Mesenchymal stem cell (in vitro differentiated cells and primary cell): ENCODE measurements at regions not wholly inside any gene's neighbourhood (a gene's known extent, or its start where the extent isn't known, plus 50 kb on each side); places are given as distances from the start of the nearest gene placed in this dataset.
"Not testable (repeated sequence)": the region's sequence is repeated elsewhere in the genome, so short reads cannot be mapped to it uniquely, and the experiment has no call there.

Source experiments
- DNase-seq: peaks from one replicate; pipeline ENCODE4 v3.0.0-alpha.2; 2013
- H2AFZ ChIP-seq: one replicate; pipeline ENCODE4 v1.6.1; 2013; ENCODE audit warnings: low read depth, mild to moderate bottlenecking, control low read depth, inconsistent platforms, low read length, moderate library complexity
- H2AK5ac ChIP-seq: 2 replicates; pipeline ENCODE4 v1.6.1; 2013; ENCODE audit warnings: low read length, moderate library complexity, mild to moderate bottlenecking, inconsistent platforms; ENCODE audit not compliant: severe bottlenecking
- H2BK120ac ChIP-seq: one replicate; pipeline ENCODE4 v1.6.1; 2013; ENCODE audit warnings: low read depth, mild to moderate bottlenecking, inconsistent platforms, low read length, moderate library complexity
- H2BK12ac ChIP-seq, 2 experiments: one replicate each; pipeline ENCODE4 v1.6.1; 2013; ENCODE audit warnings: inconsistent platforms in 2 of 2, low read length in 2 of 2, mild to moderate bottlenecking in 2 of 2, moderate library complexity in 2 of 2, control low read depth in 1 of 2
- H2BK15ac ChIP-seq: one replicate; pipeline ENCODE4 v1.6.1; 2013; ENCODE audit warnings: mild to moderate bottlenecking, low read depth, inconsistent platforms; ENCODE audit not compliant: poor library complexity, severe bottlenecking
- H2BK5ac ChIP-seq: 2 replicates; pipeline ENCODE4 v1.6.1; 2013; ENCODE audit warnings: low read depth, mild to moderate bottlenecking, low read length, control low read depth, inconsistent platforms; ENCODE audit not compliant: poor library complexity, severe bottlenecking
- H3K14ac ChIP-seq, 2 experiments: one replicate each; pipeline ENCODE4 v1.6.1; 2013; ENCODE audit warnings: inconsistent platforms in 2 of 2, low read length in 2 of 2, control low read depth in 1 of 2, mild to moderate bottlenecking in 1 of 2, moderate library complexity in 1 of 2
- H3K18ac ChIP-seq, 2 experiments: one replicate each; pipeline ENCODE4 v1.6.1; 2013; ENCODE audit warnings: inconsistent platforms in 2 of 2, low read length in 2 of 2, control low read depth in 1 of 2, low read depth in 1 of 2, mild to moderate bottlenecking in 1 of 2
- H3K23ac ChIP-seq, 2 experiments: one replicate each; pipeline ENCODE4 v1.6.1; 2013; ENCODE audit warnings: inconsistent platforms in 2 of 2, low read length in 2 of 2, mild to moderate bottlenecking in 2 of 2, moderate library complexity in 2 of 2, control low read depth in 1 of 2
- H3K27ac ChIP-seq: 2 replicates; pipeline ENCODE4 v1.5.1; 2013; ENCODE audit warnings: mild to moderate bottlenecking, moderate library complexity, low read length, control low read depth, inconsistent platforms; ENCODE audit not compliant: poor library complexity, severe bottlenecking
- H3K27me3 ChIP-seq, 2 experiments: 2 replicates each; pipeline versions ENCODE4 v1.6.1 to v1.7.0; 2013; ENCODE audit warnings: low read length in 2 of 2, mild to moderate bottlenecking in 2 of 2, moderate library complexity in 2 of 2, control low read depth in 1 of 2, inconsistent platforms in 1 of 2; ENCODE audit not compliant: control insufficient read depth in 1 of 2, insufficient read depth in 1 of 2
- H3K36me3 ChIP-seq, 2 experiments: 2 replicates each; pipeline versions ENCODE4 v1.6.1 to v1.7.0; 2013; ENCODE audit warnings: low read length in 2 of 2, control low read depth in 1 of 2, inconsistent platforms in 1 of 2, low read depth in 1 of 2, mild to moderate bottlenecking in 1 of 2; ENCODE audit not compliant: insufficient read depth in 2 of 2, control insufficient read depth in 1 of 2
- H3K4ac ChIP-seq, 2 experiments: one replicate each; pipeline ENCODE4 v1.6.1; 2013; ENCODE audit warnings: inconsistent platforms in 2 of 2, low read length in 2 of 2, mild to moderate bottlenecking in 2 of 2, moderate library complexity in 2 of 2, control low read depth in 1 of 2, low read depth in 1 of 2
- H3K4me1 ChIP-seq: 2 replicates; pipeline ENCODE4 v1.6.1; 2013; ENCODE audit warnings: low read depth, low read length, control low read depth; ENCODE audit not compliant: control insufficient read depth, insufficient read depth
- H3K4me2 ChIP-seq: 2 replicates; pipeline ENCODE4 v1.6.1; 2013; ENCODE audit warnings: low read length, mild to moderate bottlenecking, inconsistent platforms; ENCODE audit not compliant: poor library complexity, severe bottlenecking
- H3K4me3 ChIP-seq, 2 experiments: 2 replicates each; pipeline versions ENCODE4 v1.5.1 to v1.7.0; 2013; ENCODE audit warnings: low read length in 2 of 2, mild to moderate bottlenecking in 2 of 2, control low read depth in 1 of 2, low read depth in 1 of 2; ENCODE audit not compliant: insufficient read depth in 1 of 2
- H3K79me1 ChIP-seq: replicated peaks from 2 replicates; pipeline ENCODE4 v1.6.1; 2013; ENCODE audit warnings: mild to moderate bottlenecking, control low read depth, low read length, inconsistent platforms; ENCODE audit not compliant: poor library complexity, severe bottlenecking
- H3K9ac ChIP-seq: 2 replicates; pipeline ENCODE4 v1.7.0; 2013; ENCODE audit warnings: mild to moderate bottlenecking, low read length, moderate library complexity
- H3K9me3 ChIP-seq: 2 replicates; pipeline ENCODE4 v1.7.0; 2013; ENCODE audit warnings: mild to moderate bottlenecking, low read length; ENCODE audit not compliant: control insufficient read depth
- H4K8ac ChIP-seq: one replicate; pipeline ENCODE4 v1.6.1; 2013; ENCODE audit warnings: inconsistent platforms, mild to moderate bottlenecking, low read length, moderate library complexity
- H4K91ac ChIP-seq: one replicate; pipeline ENCODE4 v1.6.1; 2013; ENCODE audit warnings: mild to moderate bottlenecking, low read length, inconsistent platforms
- WGBS: methylation state at CpG from one replicate; pipeline ENCODE4 v1.1.7; 2013; ENCODE audit warnings: mixed read lengths; 5-methylcytosine and 5-hydroxymethylcytosine counted together

DNA sequence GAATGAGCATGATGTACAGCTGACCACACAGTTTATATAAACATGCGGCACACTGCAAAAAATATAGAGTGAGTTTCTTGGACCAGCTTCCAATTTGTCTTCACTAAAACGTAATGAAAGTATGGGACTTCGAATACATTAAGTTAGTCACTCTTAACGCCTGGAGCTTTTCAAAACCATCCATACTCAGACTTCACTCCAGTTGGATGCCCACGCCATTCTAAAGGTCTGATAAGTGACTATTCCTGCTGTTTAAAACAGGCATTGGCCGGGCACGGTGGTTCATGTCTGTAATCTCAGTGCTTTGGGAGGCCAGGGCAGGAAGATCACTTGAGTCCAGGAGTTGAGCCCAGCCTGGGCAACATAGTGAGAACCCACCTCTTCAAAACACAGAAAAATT lies 84.6 kb downstream of the MYL12B start:
- no peak overlapping the region for H3K9ac ChIP-seq
- WGBS = 48% methylated on average over 7 of the region's 7 CpGs
- no peak overlapping the region for H3K23ac ChIP-seq
- no peak overlapping the region for H2BK120ac ChIP-seq
- no peak overlapping the region for H4K91ac ChIP-seq
- H3K18ac ChIP-seq = no peak overlapping the region
- H3K27me3 ChIP-seq = no peaks in the 10 kb centered on the region
- no peak overlapping the region for H3K14ac ChIP-seq
- no peak overlapping the region for H3K27ac ChIP-seq
- H3K4ac ChIP-seq = no peak overlapping the region
- no peak overlapping the region for H2BK12ac ChIP-seq
- DNase-seq = no peak
- no peaks in the 10 kb centered on the region for H3K36me3 ChIP-seq
- H2AK5ac ChIP-seq = no peak overlapping the region
- H3K4me3 ChIP-seq = no peak overlapping the region
- H3K9me3 ChIP-seq = no peaks in the 10 kb centered on the region
- H4K8ac ChIP-seq = no peak overlapping the region
- peaks cover 3% of the 10 kb centered on the region for H3K4me1 ChIP-seq
- H3K4me2 ChIP-seq = no peak overlapping the region
- no peaks in the 10 kb centered on the region for H3K79me1 ChIP-seq
- no peak overlapping the region for H2AFZ ChIP-seq
- no peak overlapping the region for H2BK5ac ChIP-seq
- H2BK15ac ChIP-seq = no peak overlapping the region

GRCh38 chr18:3347286-3347803 lies 85.4 kb downstream of the MYL12B start:
- no peaks in the 10 kb centered on the region for H3K27me3 ChIP-seq
- H4K91ac ChIP-seq = no peak overlapping the region
- H3K18ac ChIP-seq = no peak overlapping the region
- H3K27ac ChIP-seq = no peak overlapping the region
- no peaks in the 10 kb centered on the region for H3K36me3 ChIP-seq
- peaks cover 3% of the 10 kb centered on the region for H3K4me1 ChIP-seq
- no peak overlapping the region for H2AFZ ChIP-seq
- no peaks in the 10 kb centered on the region for H3K79me1 ChIP-seq
- no peak overlapping the region for H2AK5ac ChIP-seq
- H3K4ac ChIP-seq = no peak overlapping the region
- no peak overlapping the region for H4K8ac ChIP-seq
- H3K4me3 ChIP-seq = no peak overlapping the region
- no peak overlapping the region for H2BK5ac ChIP-seq
- H3K9ac ChIP-seq = no peak overlapping the region
- H2BK120ac ChIP-seq = no peak overlapping the region
- H2BK15ac ChIP-seq = no peak overlapping the region
- H2BK12ac ChIP-seq = no peak overlapping the region
- no peak for DNase-seq
- H3K23ac ChIP-seq = no peak overlapping the region
- H3K14ac ChIP-seq = no peak overlapping the region
- no CpG with 5 or more reads among the region's 2 CpGs for WGBS
- H3K4me2 ChIP-seq = no peak overlapping the region
- no peaks in the 10 kb centered on the region for H3K9me3 ChIP-seq

GRCh38 chr18:3348176-3348575 lies 86.2 kb downstream of the MYL12B start:
- Histone ChIP-seq H4K91ac (no peak overlapping the region), H3K18ac (no peak overlapping the region)

DNA sequence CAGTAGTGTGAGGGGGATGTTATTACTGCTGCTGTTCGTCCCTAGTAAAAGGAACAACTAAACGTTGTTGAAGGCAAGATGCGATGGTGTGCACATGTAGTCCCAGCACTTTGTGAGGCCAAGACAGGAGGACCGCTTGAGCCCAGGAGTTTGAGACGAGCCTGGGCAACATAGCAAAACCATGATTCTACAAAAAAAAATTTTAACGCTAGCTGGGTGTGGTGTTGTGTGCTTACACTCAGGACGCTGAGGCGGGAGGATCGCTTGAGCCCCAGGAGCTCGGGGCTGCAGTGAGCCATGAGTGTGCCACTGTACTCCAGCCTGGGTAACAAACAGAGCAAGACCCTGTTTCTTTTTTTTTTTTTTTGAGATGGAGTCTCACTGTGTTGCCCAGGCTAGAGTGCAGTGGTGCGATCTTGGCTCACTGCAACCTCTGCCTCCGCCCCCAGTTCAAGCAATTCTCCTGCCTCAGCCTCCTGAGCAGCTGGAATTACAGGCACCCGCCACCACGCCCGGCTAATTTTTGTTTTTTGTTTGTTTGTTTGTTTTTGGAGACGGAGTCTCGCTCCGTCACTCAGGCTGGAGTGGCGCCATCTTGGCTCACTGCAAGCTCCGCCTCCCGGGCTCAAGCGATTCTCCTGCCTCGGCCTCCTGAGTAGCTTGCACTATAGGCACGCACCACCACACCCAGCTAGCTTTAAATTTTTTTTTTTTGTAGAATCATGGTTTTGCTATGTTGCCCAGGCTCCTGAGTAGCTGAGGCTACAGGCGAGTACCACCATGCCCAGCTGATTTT lies 87.3 kb downstream of the MYL12B start:
- WGBS = 93% methylated on average over 22 of the region's 25 CpGs
- H2BK120ac ChIP-seq, H2AK5ac ChIP-seq, H2BK12ac ChIP-seq, H3K23ac ChIP-seq, H3K79me1 ChIP-seq, H3K27me3 ChIP-seq, H2BK5ac ChIP-seq, H4K91ac ChIP-seq, H3K4ac ChIP-seq, H2AFZ ChIP-seq, H3K4me3 ChIP-seq, H3K4me2 ChIP-seq, H4K8ac ChIP-seq, H3K18ac ChIP-seq, H2BK15ac ChIP-seq, H3K9ac ChIP-seq, H3K4me1 ChIP-seq, H3K27ac ChIP-seq, DNase-seq, H3K36me3 ChIP-seq, H3K9me3 ChIP-seq, H3K14ac ChIP-seq: not testable (repeated sequence)

More at GRCh38 chr18:3348176-3348575, 86.2 kb downstream of the MYL12B start:
- Histone ChIP-seq H3K27me3 (no peaks in the 10 kb centered on the region), H3K27ac (no peak overlapping the region), H3K9me3 (no peaks in the 10 kb centered on the region), H3K4ac (no peak overlapping the region), H2BK12ac (no peak overlapping the region), H2AFZ (no peak overlapping the region), H3K4me1 (peaks cover 3% of the 10 kb centered on the region), H2BK5ac (no peak overlapping the region), H3K36me3 (no peaks in the 10 kb centered on the region), H3K4me3 (no peak overlapping the region), H3K23ac (no peak overlapping the region), H4K8ac (no peak overlapping the region), H3K9ac (no peak overlapping the region), H2BK120ac (no peak overlapping the region), H3K4me2 (no peak overlapping the region), H2AK5ac (no peak overlapping the region), H3K79me1 (no peaks in the 10 kb centered on the region), H2BK15ac (no peak overlapping the region), H3K14ac (no peak overlapping the region)
- no peak for DNase-seq
- no CpG with 5 or more reads among the region's 1 CpG for WGBS
